NCI-H1417 treated with DMSO at 0.1 percent for 48 hours (cell line): ENCODE measurements at regions not wholly inside any gene's neighbourhood (a gene's known extent, or its start where the extent isn't known, plus 50 kb on each side); places are given as distances from the start of the nearest gene placed in this dataset.
"Not testable (repeated sequence)": the region's sequence is repeated elsewhere in the genome, so short reads cannot be mapped to it uniquely, and the experiment has no call there.

Experiments used
- DNase-seq: peaks from one replicate; lab custom pipeline; 2025; lab: John Stamatoyannopoulos, UW

GRCh38 chrX:81857192-81857591, 655.3 kb downstream of the SH3BGRL start:
- no peak for DNase-seq

GRCh38 chrX:81866873-81867272, 665.0 kb downstream of the SH3BGRL start:
- DNase-seq: no peak

GRCh38 chrX:81868979-81869378, 667.1 kb downstream of the SH3BGRL start:
- no peak for DNase-seq

- no peak for DNase-seq
Measured at GRCh38 chrX:81874807-81875206, 672.9 kb downstream of the SH3BGRL start.

- DNase-seq: no peak
Measured at GRCh38 chrX:81875800-81876199, 673.9 kb downstream of the SH3BGRL start.

- no peak for DNase-seq
Measured at GRCh38 chrX:81876437-81876836, 674.5 kb downstream of the SH3BGRL start.

GRCh38 chrX:81890521-81890920, 688.6 kb downstream of the SH3BGRL start:
- DNase-seq: no peak

GRCh38 chrX:81900522-81900921, 698.6 kb downstream of the SH3BGRL start:
- no peak for DNase-seq

GRCh38 chrX:81925812-81926211, 723.9 kb downstream of the SH3BGRL start:
- DNase-seq: no peak

GRCh38 chrX:81945911-81946310, 744.0 kb downstream of the SH3BGRL start:
- not testable (repeated sequence) for DNase-seq

GRCh38 chrX:81957318-81957717, 755.4 kb downstream of the SH3BGRL start:
- DNase-seq: no peak

- DNase-seq: no peak
Measured at GRCh38 chrX:81957900-81958545, 756.1 kb downstream of the SH3BGRL start.

GRCh38 chrX:81959964-81960363, 758.1 kb downstream of the SH3BGRL start:
- DNase-seq: peak; percentile 0

- not testable (repeated sequence) for DNase-seq
Measured at GRCh38 chrX:81974413-81974812, 772.5 kb downstream of the SH3BGRL start.

GRCh38 chrX:81979806-81980515, 778.1 kb downstream of the SH3BGRL start:
- DNase-seq: no peak

- DNase-seq: not testable (repeated sequence)
Measured at GRCh38 chrX:81987217-81987616, 785.3 kb downstream of the SH3BGRL start.

GRCh38 chrX:81996166-81996565, 794.3 kb downstream of the SH3BGRL start:
- no peak for DNase-seq

GRCh38 chrX:82029571-82030218, 827.8 kb downstream of the SH3BGRL start:
- no peak for DNase-seq

- no peak for DNase-seq
Measured at GRCh38 chrX:82031250-82031649, 829.3 kb downstream of the SH3BGRL start.

GRCh38 chrX:82038793-82039192, 836.9 kb downstream of the SH3BGRL start:
- no peak for DNase-seq

GRCh38 chrX:82041034-82041433, 839.1 kb downstream of the SH3BGRL start:
- DNase-seq: no peak

- no peak for DNase-seq
Measured at GRCh38 chrX:82058728-82059127, 856.8 kb downstream of the SH3BGRL start.

- no peak for DNase-seq
Measured at GRCh38 chrX:82070948-82071347, 869.0 kb downstream of the SH3BGRL start.
